SK-N-SH (cell line): ENCODE measurements at regions not wholly inside any gene's neighbourhood (a gene's known extent, or its start where the extent isn't known, plus 50 kb on each side); places are given as distances from the start of the nearest gene placed in this dataset.

Source experiments
- CTCF ChIA-PET: fragments of 300-600, 350-600 bp; formaldehyde crosslinking; extraction: SDS; loops from one replicate; lab custom pipeline; 2021; lab: Yijun Ruan, JAX
- POLR2A ChIA-PET: fragments of 350-600 bp; sonication (Branson Sonifier 250); formaldehyde crosslinking; extraction: SDS; loops from one replicate; lab custom pipeline; 2020; ENCODE audit warnings: antibody characterized with exemption, inconsistent platforms; lab: Yijun Ruan, JAX
- DNase-seq: peaks from one replicate; pipeline ENCODE4 v3.0.0; 2012
- H2AFZ ChIP-seq: fragments of 200-600 bp; sonication (generic); 2 replicates; pipeline ENCODE4 v1.8.1; 2016; ENCODE audit warnings: antibody characterized with exemption, mild to moderate bottlenecking, low read depth
- H3F3A ChIP-seq: fragments of 200-600 bp; sonication (generic); replicated peaks from 2 replicates; pipeline ENCODE3; 2016; ENCODE audit warnings: antibody characterized with exemption, mild to moderate bottlenecking; ENCODE audit not compliant: insufficient read depth
- H3K27ac ChIP-seq, 2 experiments: fragments of 200-500 bp in 1 of 2; fragments of 200-600 bp in 1 of 2; sonication (Bioruptor generic) in 1 of 2; sonication (generic), shearing (Covaris generic) in 1 of 2; 2 replicates each; pipeline versions ENCODE4 v1.5.1 to v1.6.1; 2014 to 2016; ENCODE audit warnings: low read depth in 2 of 2, inconsistent platforms in 1 of 2, low read length in 1 of 2, mild to moderate bottlenecking in 1 of 2, mixed read lengths in 1 of 2
- H3K27me3 ChIP-seq: fragments of 200-600 bp; sonication (generic), shearing (Covaris generic); 2 replicates; pipeline ENCODE4 v1.6.1; 2016; ENCODE audit warnings: mixed run types; ENCODE audit not compliant: insufficient read depth
- H3K36me3 ChIP-seq, 2 experiments: fragments of 200-500 bp in 1 of 2; fragments of 200-600 bp in 1 of 2; sonication (Bioruptor generic) in 1 of 2; sonication (generic) in 1 of 2; replicated peaks in 1 of 2; 2 replicates each; pipeline versions ENCODE3 to v1.5.1; 2014 to 2016; ENCODE audit warnings: low read length in 1 of 2, mild to moderate bottlenecking in 1 of 2; ENCODE audit not compliant: insufficient read depth in 2 of 2, control insufficient read depth in 1 of 2
- H3K4me1 ChIP-seq, 2 experiments: fragments of 200-500 bp in 1 of 2; fragments of 200-600 bp in 1 of 2; sonication (Bioruptor generic) in 1 of 2; sonication (generic), shearing (Covaris generic) in 1 of 2; 2 replicates each; pipeline versions ENCODE4 v1.5.1 to v1.6.1; 2014 to 2016; ENCODE audit warnings: low read depth in 1 of 2, low read length in 1 of 2, mixed run types in 1 of 2; ENCODE audit not compliant: insufficient read depth in 2 of 2, control insufficient read depth in 1 of 2
- H3K4me2 ChIP-seq: fragments of 200-600 bp; sonication (generic), shearing (Covaris generic); 2 replicates; pipeline ENCODE4 v1.6.1; 2017; ENCODE audit warnings: mixed run types
- H3K4me3 ChIP-seq, 2 experiments: fragments of 200-500 bp in 1 of 2; fragments of 200-600 bp in 1 of 2; sonication (Bioruptor generic) in 1 of 2; sonication (generic), shearing (Covaris generic) in 1 of 2; 2 replicates each; pipeline versions ENCODE4 v1.5.1 to v1.8.1; 2014 to 2016; ENCODE audit warnings: low read depth in 2 of 2, inconsistent platforms in 1 of 2, low read length in 1 of 2, mild to moderate bottlenecking in 1 of 2, mixed read lengths in 1 of 2, moderate library complexity in 1 of 2
- H3K79me2 ChIP-seq: fragments of 200-600 bp; sonication (generic); 2 replicates; pipeline ENCODE4 v1.8.1; 2017; ENCODE audit warnings: mild to moderate bottlenecking; ENCODE audit not compliant: insufficient read depth
- H3K9ac ChIP-seq: fragments of 200-600 bp; sonication (generic); 2 replicates; pipeline ENCODE4 v1.6.1; 2017; ENCODE audit warnings: mixed run types
- H3K9me2 ChIP-seq: fragments of 200-600 bp; sonication (generic); 2 replicates; pipeline ENCODE4 v1.6.1; 2017; ENCODE audit warnings: mixed run types
- H3K9me3 ChIP-seq: fragments of 200-600 bp; sonication (generic); 2 replicates; pipeline ENCODE4 v1.6.1; 2017; ENCODE audit warnings: mixed run types, mild to moderate bottlenecking, moderate library complexity
- H4K20me1 ChIP-seq: fragments of 200-600 bp; sonication (generic); 2 replicates; pipeline ENCODE4 v1.6.1; 2017; ENCODE audit warnings: mild to moderate bottlenecking, mixed run types; ENCODE audit not compliant: insufficient read depth
- FOXJ3 ChIP-seq: sonication (generic); formaldehyde crosslinking; IDR thresholded peaks from 2 replicates; pipeline ENCODE4 v1.5.1; 2020; ENCODE audit warnings: mild to moderate bottlenecking, missing genetic modification reagents
- GABPA ChIP-seq: IDR thresholded peaks from 2 replicates; pipeline ENCODE4 v1.4.0; 2012; ENCODE audit warnings: low read depth, mild to moderate bottlenecking
- JUND ChIP-seq: IDR thresholded peaks from 2 replicates; pipeline ENCODE4 v1.4.0; 2012
- MEF2A ChIP-seq: IDR thresholded peaks from 2 replicates; pipeline ENCODE4 v1.4.0; 2012; ENCODE audit warnings: low read depth, borderline replicate concordance
- REST ChIP-seq: IDR thresholded peaks from 2 replicates; pipeline ENCODE4 v1.6.1; 2012; ENCODE audit warnings: mild to moderate bottlenecking, low read depth, low read length, moderate library complexity
- TCF12 ChIP-seq: IDR thresholded peaks from 2 replicates; pipeline ENCODE4 v1.4.0; 2012
- USF1 ChIP-seq: IDR thresholded peaks from 2 replicates; pipeline ENCODE4 v1.4.0; 2012; ENCODE audit warnings: low read depth, borderline replicate concordance
- USF2 ChIP-seq: fragments of 150-350 bp; IDR thresholded peaks from 2 replicates; pipeline ENCODE4 v1.6.1; 2017; ENCODE audit warnings: antibody characterized with exemption, low read length, low read depth, borderline replicate concordance
- YY1 ChIP-seq: IDR thresholded peaks from 2 replicates; pipeline ENCODE4 v1.4.0; 2012; ENCODE audit warnings: low read depth, mild to moderate bottlenecking
- WGBS: methylation state at CpG from one replicate; pipeline ENCODE4 v1.1.6; 2017; ENCODE audit warnings: low lambda C conversion rate; 5-methylcytosine and 5-hydroxymethylcytosine counted together

GRCh38 chr4:181350615-181351415 lies 892.4 kb upstream of the TENM3 start:
- TF ChIP-seq USF1 (no peak), TCF12 (no peak), JUND (no peak), YY1 (no peak), MEF2A (no peak), GABPA (no peak), USF2 (no peak)
- TF ChIP-seq, all 33 proteins: peak for 0
- no peaks in the 10 kb centered on the region for H3K79me2 ChIP-seq
- H3K9ac ChIP-seq, result no peak overlapping the region
- no peaks in the 10 kb centered on the region for H3F3A ChIP-seq
- 37% methylated on average over 9 of the region's 9 CpGs for WGBS
- H3K9me2 ChIP-seq, result no peaks in the 10 kb centered on the region
- no peaks in the 10 kb centered on the region for H3K36me3 ChIP-seq
- no peaks in the 10 kb centered on the region for H4K20me1 ChIP-seq
- no peak overlapping the region for H3K27ac ChIP-seq
- no peak for DNase-seq
- CTCF ChIA-PET, result interaction anchor here (0.9 kb wide), 1 partner anchor 24 kb away, joined by 3 read pairs; no protein-coding TSS in a partner anchor
- H3K4me2 ChIP-seq, result no peak overlapping the region
- no peaks in the 10 kb centered on the region for H3K27me3 ChIP-seq
- POLR2A ChIA-PET, result no interaction called here
- no peak overlapping the region for H3K4me3 ChIP-seq
- no peaks in the 10 kb centered on the region for H3K9me3 ChIP-seq
- no peak overlapping the region for H2AFZ ChIP-seq
- H3K4me1 ChIP-seq, result no peaks in the 10 kb centered on the region

- Histone ChIP-seq H3K4me2 (no peak overlapping the region), H3K27ac (no peak overlapping the region), H3K4me1 (no peaks in the 10 kb centered on the region), H3K36me3 (no peaks in the 10 kb centered on the region), H3K4me3 (no peak overlapping the region), H3K27me3 (no peaks in the 10 kb centered on the region), H3K79me2 (no peaks in the 10 kb centered on the region), H3K9me2 (no peaks in the 10 kb centered on the region), H4K20me1 (no peaks in the 10 kb centered on the region), H2AFZ (no peak overlapping the region), H3F3A (no peaks in the 10 kb centered on the region), H3K9me3 (no peaks in the 10 kb centered on the region), H3K9ac (no peak overlapping the region)
- no peak for DNase-seq
- no peak for TF ChIP-seq REST
- TF ChIP-seq FOXJ3 (CRISPR knock-in tag), result no peak
- WGBS, result 43% methylated on average over 4 of the region's 4 CpGs
- ChIA-PET POLR2A (no interaction called here), CTCF (interaction anchor here (0.6 kb wide), 1 partner anchor 231 kb away, joined by 3 read pairs; no protein-coding TSS in a partner anchor)
Observed at GRCh38 chr4:181364504-181364903, 878.7 kb upstream of the TENM3 start.
